Mesendoderm (in vitro differentiated cells): ENCODE measurements at regions not wholly inside any gene's neighbourhood (a gene's known extent, or its start where the extent isn't known, plus 50 kb on each side); places are given as distances from the start of the nearest gene placed in this dataset.

Experiments used
- DNase-seq: peaks from one replicate; pipeline ENCODE4 v3.0.0; 2013
- H2AK5ac ChIP-seq: 2 replicates; pipeline ENCODE4 v1.6.1; 2013; ENCODE audit warnings: low read length, inconsistent platforms
- H2BK120ac ChIP-seq: 2 replicates; pipeline ENCODE4 v1.6.1; 2013; ENCODE audit warnings: low read depth, mild to moderate bottlenecking, low read length, moderate library complexity, mixed read lengths
- H2BK15ac ChIP-seq: replicated peaks from 2 replicates; pipeline ENCODE4 v1.6.1; 2013; ENCODE audit warnings: low read depth, mild to moderate bottlenecking, moderate library complexity
- H2BK5ac ChIP-seq: 2 replicates; pipeline ENCODE4 v1.6.1; 2013; ENCODE audit warnings: low read length, inconsistent platforms
- H3K18ac ChIP-seq: 2 replicates; pipeline ENCODE4 v1.6.1; 2013; ENCODE audit warnings: mild to moderate bottlenecking, low read length, mixed read lengths
- H3K23ac ChIP-seq: one replicate; pipeline ENCODE4 v1.6.1; 2013; ENCODE audit warnings: low read length
- H3K27ac ChIP-seq: 2 replicates; pipeline ENCODE4 v1.5.1; 2013; ENCODE audit warnings: low read depth, mild to moderate bottlenecking, inconsistent platforms, low read length, moderate library complexity
- H3K27me3 ChIP-seq: 2 replicates; pipeline ENCODE4 v1.6.1; 2013; ENCODE audit warnings: low read length, control low read depth, mild to moderate bottlenecking, inconsistent platforms; ENCODE audit not compliant: insufficient read depth, poor library complexity
- H3K36me3 ChIP-seq: 2 replicates; pipeline ENCODE4 v1.6.1; 2013; ENCODE audit warnings: low read length, inconsistent platforms; ENCODE audit not compliant: control insufficient read depth, insufficient read depth
- H3K4ac ChIP-seq: one replicate; pipeline ENCODE4 v1.6.1; 2013; ENCODE audit warnings: low read depth, mild to moderate bottlenecking, low read length, moderate library complexity
- H3K4me1 ChIP-seq: 2 replicates; pipeline ENCODE4 v1.6.1; 2013; ENCODE audit warnings: low read depth, low read length, inconsistent platforms; ENCODE audit not compliant: control insufficient read depth
- H3K4me2 ChIP-seq: 2 replicates; pipeline ENCODE4 v1.6.1; 2013; ENCODE audit warnings: low read length
- H3K4me3 ChIP-seq: 2 replicates; pipeline ENCODE4 v1.5.1; 2013; ENCODE audit warnings: mild to moderate bottlenecking, low read length
- H3K56ac ChIP-seq: one replicate; pipeline ENCODE4 v1.6.1; 2013; ENCODE audit warnings: low read length
- H3K79me1 ChIP-seq: 2 replicates; pipeline ENCODE4 v1.6.1; 2013; ENCODE audit warnings: low read length, inconsistent platforms
- H3K79me2 ChIP-seq: 2 replicates; pipeline ENCODE4 v1.6.1; 2013; ENCODE audit warnings: mild to moderate bottlenecking, low read length; ENCODE audit not compliant: control insufficient read depth, insufficient read depth
- H3K9ac ChIP-seq: 2 replicates; pipeline ENCODE4 v1.6.1; 2013; ENCODE audit warnings: low read length, inconsistent platforms
- H4K5ac ChIP-seq: one replicate; pipeline ENCODE4 v1.6.1; 2013; ENCODE audit warnings: low read length
- H4K8ac ChIP-seq: one replicate; pipeline ENCODE4 v1.6.1; 2013; ENCODE audit warnings: low read depth, mild to moderate bottlenecking, control low read depth, low read length, moderate library complexity
- WGBS: extraction: QIAGEN DNeasy Blood & Tissue Kit; methylation state at CpG from one replicate; pipeline ENCODE4 v1.1.7; 2013; ENCODE audit warnings: low lambda C conversion rate, missing lambda C conversion rate; ENCODE audit not compliant: insufficient coverage; ENCODE audit errors: extremely low coverage; 5-methylcytosine and 5-hydroxymethylcytosine counted together

- Histone ChIP-seq H3K4ac (no peak overlapping the region), H3K4me3 (no peak overlapping the region), H3K9ac (no peak overlapping the region), H3K79me1 (no peaks in the 10 kb centered on the region), H2BK5ac (no peak overlapping the region), H3K79me2 (no peaks in the 10 kb centered on the region), H4K8ac (no peak overlapping the region), H2AK5ac (no peak overlapping the region), H3K36me3 (no peaks in the 10 kb centered on the region), H4K5ac (no peak overlapping the region), H3K27ac (no peak overlapping the region), H3K56ac (no peak overlapping the region), H3K18ac (no peak overlapping the region), H3K27me3 (no peaks in the 10 kb centered on the region), H2BK120ac (no peak overlapping the region), H2BK15ac (no peak overlapping the region), H3K4me2 (no peak overlapping the region), H3K4me1 (no peaks in the 10 kb centered on the region), H3K23ac (no peak overlapping the region)
- DNase-seq, result no peak
- no CpG with 5 or more reads among the region's 2 CpGs for WGBS
These were observed 195.8 kb upstream of the ZFP42 start for GRCh38 chr4:187799735-187800134.

DNA sequence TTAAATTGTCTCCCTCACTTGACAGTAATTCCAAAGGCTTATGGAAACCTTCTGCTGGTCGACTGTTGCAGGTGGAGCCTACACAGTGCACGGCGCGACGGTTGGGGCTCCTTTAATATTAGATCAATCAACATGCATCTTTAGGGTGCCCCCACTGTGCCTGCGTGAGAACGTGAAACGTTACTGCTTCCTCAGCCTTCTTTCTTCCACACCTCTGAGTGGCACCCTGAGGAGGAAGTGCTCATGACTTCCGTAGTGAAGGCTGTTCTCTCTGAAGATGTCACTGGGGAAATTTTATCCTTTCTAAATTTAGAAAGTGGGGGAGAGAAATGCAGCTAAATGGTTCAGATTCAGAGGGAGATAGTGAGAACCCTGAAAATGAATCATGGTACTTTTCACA is 184.0 kb upstream of the ZFP42 start:
- DNase-seq, result no peak
- Histone ChIP-seq H3K4me3 (no peak overlapping the region), H3K56ac (no peak overlapping the region), H4K5ac (no peak overlapping the region), H3K79me2 (no peaks in the 10 kb centered on the region), H3K27ac (no peak overlapping the region), H3K4ac (no peak overlapping the region), H4K8ac (no peak overlapping the region), H2BK120ac (no peak overlapping the region), H3K36me3 (no peaks in the 10 kb centered on the region), H2BK5ac (no peak overlapping the region), H3K18ac (no peak overlapping the region), H2BK15ac (no peak overlapping the region), H2AK5ac (no peak overlapping the region), H3K79me1 (no peaks in the 10 kb centered on the region), H3K9ac (no peak overlapping the region), H3K4me2 (no peak overlapping the region), H3K27me3 (no peaks in the 10 kb centered on the region), H3K23ac (no peak overlapping the region), H3K4me1 (no peaks in the 10 kb centered on the region)
- WGBS, result no CpG with 5 or more reads among the region's 9 CpGs

DNA sequence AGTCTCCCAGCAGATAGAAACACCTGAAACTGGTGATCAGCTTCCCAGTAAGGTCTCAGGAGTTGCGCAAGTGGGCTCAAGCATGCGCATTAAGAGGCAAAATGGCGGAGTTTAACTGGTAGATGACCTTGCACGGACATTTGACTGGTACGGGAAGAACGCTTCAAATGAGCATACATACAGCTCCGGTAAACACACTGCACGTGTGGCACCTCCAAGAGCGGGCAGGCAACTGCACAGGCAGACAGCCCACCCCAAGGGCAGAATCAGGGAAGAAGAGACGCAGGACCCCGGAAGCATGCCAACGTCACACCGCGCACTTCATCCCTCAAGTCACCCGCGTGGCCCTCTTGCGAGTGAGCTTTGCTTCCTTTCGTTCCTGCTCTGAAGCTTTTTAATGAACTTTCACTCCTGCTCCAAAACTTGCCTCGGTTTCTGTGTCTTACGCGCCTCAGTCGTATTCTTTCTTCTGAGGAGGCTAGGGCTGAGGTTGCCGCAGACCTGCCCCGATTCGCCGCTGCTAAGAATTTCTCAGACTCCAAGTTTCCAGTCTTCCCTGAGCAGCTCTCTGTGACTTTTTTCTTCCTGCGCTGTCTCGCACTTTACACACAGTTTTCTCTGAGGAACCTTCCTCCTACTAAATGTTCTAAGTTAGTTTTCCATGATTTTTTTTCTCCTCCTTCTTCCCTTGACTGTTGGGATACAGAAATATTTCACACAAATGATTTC is 180.7 kb upstream of the ZFP42 start:
- Histone ChIP-seq H3K4me3 (no peak overlapping the region), H3K4me2 (no peak overlapping the region), H2BK15ac (no peak overlapping the region), H3K27ac (no peak overlapping the region), H3K56ac (no peak overlapping the region), H3K18ac (no peak overlapping the region), H3K23ac (no peak overlapping the region), H3K9ac (no peak overlapping the region), H4K8ac (no peak overlapping the region), H3K4ac (no peak overlapping the region), H4K5ac (no peak overlapping the region), H3K27me3 (no peaks in the 10 kb centered on the region), H3K36me3 (no peaks in the 10 kb centered on the region), H2BK5ac (no peak overlapping the region), H3K79me2 (no peaks in the 10 kb centered on the region), H2BK120ac (no peak overlapping the region), H3K4me1 (no peaks in the 10 kb centered on the region), H3K79me1 (no peaks in the 10 kb centered on the region), H2AK5ac (no peak overlapping the region)
- DNase-seq, result no peak
- WGBS, result no CpG with 5 or more reads among the region's 28 CpGs

DNA sequence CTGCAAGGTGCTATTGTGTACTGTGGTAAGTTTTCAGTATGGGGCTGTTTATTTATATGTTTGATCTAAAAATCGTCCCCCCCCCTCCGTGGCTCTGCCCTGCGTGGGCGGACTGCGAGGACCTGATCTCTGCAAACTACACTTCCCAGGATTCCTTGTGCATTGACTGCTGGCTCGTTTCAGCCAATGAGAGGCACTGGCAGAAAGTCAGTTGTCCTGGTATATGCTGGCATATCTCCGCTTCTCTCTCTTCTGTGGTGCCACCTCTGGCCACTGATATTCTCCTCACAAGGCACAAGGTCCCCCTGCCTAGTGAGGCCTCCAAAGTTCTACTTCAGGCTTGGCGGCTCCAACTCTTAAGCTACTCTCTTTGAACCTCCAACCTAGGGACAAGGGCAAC is 168.8 kb upstream of the ZFP42 start:
- Histone ChIP-seq H4K8ac (no peak overlapping the region), H2AK5ac (no peak overlapping the region), H3K36me3 (no peaks in the 10 kb centered on the region), H4K5ac (no peak overlapping the region), H3K4me2 (no peak overlapping the region), H3K4me3 (no peak overlapping the region), H3K79me2 (no peaks in the 10 kb centered on the region), H2BK15ac (no peak overlapping the region), H3K56ac (no peak overlapping the region), H2BK5ac (no peak overlapping the region), H3K27me3 (no peaks in the 10 kb centered on the region), H3K9ac (no peak overlapping the region), H3K18ac (no peak overlapping the region), H2BK120ac (no peak overlapping the region), H3K4ac (no peak overlapping the region), H3K27ac (no peak overlapping the region), H3K4me1 (no peaks in the 10 kb centered on the region), H3K23ac (no peak overlapping the region), H3K79me1 (no peaks in the 10 kb centered on the region)
- no CpG with 5 or more reads among the region's 8 CpGs for WGBS
- DNase-seq, result peak; percentile 41

DNA sequence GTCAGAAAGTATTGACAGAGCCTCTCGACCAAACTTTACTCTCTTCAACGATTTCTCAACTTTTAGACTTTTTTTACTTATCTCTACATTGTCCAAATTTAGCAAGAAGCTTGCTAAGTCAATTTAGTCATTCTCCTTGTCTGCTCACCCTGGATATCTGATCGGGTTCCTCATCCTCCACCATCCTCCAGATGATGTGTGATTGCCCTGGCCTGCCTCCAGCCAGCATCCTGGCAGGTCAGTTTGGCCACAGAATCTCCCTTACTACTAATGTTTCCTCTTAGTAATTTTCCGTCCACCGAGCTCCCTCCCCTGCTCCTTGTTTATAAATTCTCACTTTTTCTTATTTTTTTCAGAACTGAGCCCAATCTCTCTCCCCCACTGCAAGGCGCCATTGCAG is 167.9 kb upstream of the ZFP42 start:
- WGBS, result no CpG with 5 or more reads among the region's 6 CpGs
- Histone ChIP-seq H3K79me2 (no peaks in the 10 kb centered on the region), H3K79me1 (no peaks in the 10 kb centered on the region), H2BK15ac (no peak overlapping the region), H3K23ac (no peak overlapping the region), H3K56ac (no peak overlapping the region), H3K9ac (no peak overlapping the region), H2BK5ac (no peak overlapping the region), H3K27me3 (no peaks in the 10 kb centered on the region), H4K8ac (no peak overlapping the region), H2BK120ac (no peak overlapping the region), H3K4me3 (no peak overlapping the region), H3K36me3 (no peaks in the 10 kb centered on the region), H3K4ac (no peak overlapping the region), H3K27ac (no peak overlapping the region), H2AK5ac (no peak overlapping the region), H4K5ac (no peak overlapping the region), H3K18ac (no peak overlapping the region), H3K4me1 (no peaks in the 10 kb centered on the region), H3K4me2 (no peak overlapping the region)
- no peak for DNase-seq

- H4K5ac ChIP-seq, result no peak overlapping the region
- no peak overlapping the region for H3K4me2 ChIP-seq
- no peak overlapping the region for H3K9ac ChIP-seq
- H3K36me3 ChIP-seq, result no peaks in the 10 kb centered on the region
- H3K79me2 ChIP-seq, result no peaks in the 10 kb centered on the region
- H2BK15ac ChIP-seq, result no peak overlapping the region
- no peak overlapping the region for H3K56ac ChIP-seq
- DNase-seq, result no peak
- H3K27ac ChIP-seq, result no peak overlapping the region
- H2BK5ac ChIP-seq, result no peak overlapping the region
- H3K4me3 ChIP-seq, result no peak overlapping the region
- no peak overlapping the region for H3K23ac ChIP-seq
- no peak overlapping the region for H4K8ac ChIP-seq
- no peaks in the 10 kb centered on the region for H3K27me3 ChIP-seq
- H3K18ac ChIP-seq, result no peak overlapping the region
- H3K79me1 ChIP-seq, result no peaks in the 10 kb centered on the region
- H2AK5ac ChIP-seq, result no peak overlapping the region
- H2BK120ac ChIP-seq, result no peak overlapping the region
- no peak overlapping the region for H3K4ac ChIP-seq
- no peaks in the 10 kb centered on the region for H3K4me1 ChIP-seq
These were observed 155.8 kb upstream of the ZFP42 start for GRCh38 chr4:187839765-187840164.
